Cerebellar cortex (tissue), 1 donor: ENCODE measurements at regions not wholly inside any gene's neighbourhood (a gene's known extent, or its start where the extent isn't known, plus 50 kb on each side); places are given as distances from the start of the nearest gene placed in this dataset.

Source experiments
- DNase-seq: peaks from one replicate; pipeline ENCODE4 v3.0.0-alpha.2; 2015; ENCODE audit warnings: low spot score

DNA sequence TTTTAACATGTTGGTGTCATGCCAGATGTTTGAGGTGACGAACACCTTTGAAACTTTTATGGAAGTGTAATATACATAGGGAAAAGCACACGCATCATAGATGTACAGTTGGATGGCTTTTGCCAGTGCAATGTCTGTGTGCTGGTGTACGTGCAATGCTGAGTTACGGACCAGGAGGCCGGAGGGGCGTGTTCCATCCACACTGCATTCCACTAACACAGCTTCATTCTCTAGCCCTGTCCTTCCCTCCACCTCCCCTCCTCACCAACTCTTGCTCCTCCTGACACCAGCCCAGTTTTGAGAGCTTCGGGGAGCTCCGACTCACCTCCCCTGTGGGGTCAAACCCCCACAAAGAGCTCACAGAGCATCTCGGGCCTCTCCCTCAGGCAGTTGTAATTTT lies 358.8 kb downstream of the C16orf95 start:
- no peak for DNase-seq

DNA sequence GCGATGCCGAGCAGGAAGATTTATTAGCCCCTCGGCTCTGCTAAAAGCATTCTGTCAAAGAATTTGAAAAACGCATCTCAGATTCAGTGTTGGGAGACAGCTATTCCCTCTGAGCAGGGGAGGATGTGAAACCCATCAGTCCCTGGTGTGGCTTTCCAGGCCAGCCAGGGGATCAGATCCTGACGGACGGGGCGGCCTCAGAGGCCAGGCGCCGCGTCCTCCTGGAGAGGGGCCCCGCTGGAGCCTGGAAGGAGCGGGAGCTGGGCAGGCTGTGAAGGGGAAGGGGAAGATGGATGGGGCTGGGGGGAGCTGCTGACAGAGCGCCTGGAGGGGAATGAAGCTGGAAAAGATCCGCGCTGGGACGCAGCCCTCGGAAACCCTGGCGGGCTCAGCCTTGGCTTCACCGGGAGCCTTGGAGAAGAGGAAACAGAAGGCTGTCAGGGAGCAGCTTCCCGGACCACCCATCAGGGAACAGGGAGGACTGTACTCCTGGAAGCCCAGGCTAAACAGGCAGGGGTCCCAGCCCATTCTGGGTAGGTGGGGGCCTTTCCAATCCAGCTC lies 358.0 kb downstream of the C16orf95 start:
- no peak for DNase-seq

GRCh38 chr16:86959729-86960128 lies 357.5 kb downstream of the C16orf95 start:
- no peak for DNase-seq

- no peak for DNase-seq
Observed at GRCh38 chr16:86960266-86960665, 356.9 kb downstream of the C16orf95 start.

DNA sequence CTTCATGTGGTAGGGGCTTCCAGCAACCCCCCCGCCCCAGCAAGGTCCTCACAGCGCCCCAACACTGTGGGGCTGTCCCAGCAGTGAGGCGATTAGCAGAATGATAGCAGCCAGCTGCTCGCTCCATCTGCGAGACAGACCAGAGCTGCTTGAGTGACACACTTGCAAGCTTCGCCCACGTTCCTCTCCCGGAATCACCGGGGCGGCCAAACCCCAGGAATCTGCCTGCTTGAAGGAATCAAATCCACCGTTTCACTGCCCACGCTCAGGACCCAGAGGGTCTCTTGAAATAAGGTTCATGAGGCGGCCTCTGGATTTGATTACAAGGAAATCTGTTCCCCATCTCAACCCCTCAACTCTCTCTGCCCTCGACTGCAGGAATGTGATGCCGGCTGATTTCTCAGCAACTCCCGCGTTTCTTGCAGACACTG lies 356.0 kb downstream of the C16orf95 start:
- DNase-seq: peak; percentile 6

- no peak for DNase-seq
Observed at GRCh38 chr16:86962259-86962658, 354.9 kb downstream of the C16orf95 start.

GRCh38 chr16:86962913-86963312 lies 354.3 kb downstream of the C16orf95 start:
- no peak for DNase-seq

DNA sequence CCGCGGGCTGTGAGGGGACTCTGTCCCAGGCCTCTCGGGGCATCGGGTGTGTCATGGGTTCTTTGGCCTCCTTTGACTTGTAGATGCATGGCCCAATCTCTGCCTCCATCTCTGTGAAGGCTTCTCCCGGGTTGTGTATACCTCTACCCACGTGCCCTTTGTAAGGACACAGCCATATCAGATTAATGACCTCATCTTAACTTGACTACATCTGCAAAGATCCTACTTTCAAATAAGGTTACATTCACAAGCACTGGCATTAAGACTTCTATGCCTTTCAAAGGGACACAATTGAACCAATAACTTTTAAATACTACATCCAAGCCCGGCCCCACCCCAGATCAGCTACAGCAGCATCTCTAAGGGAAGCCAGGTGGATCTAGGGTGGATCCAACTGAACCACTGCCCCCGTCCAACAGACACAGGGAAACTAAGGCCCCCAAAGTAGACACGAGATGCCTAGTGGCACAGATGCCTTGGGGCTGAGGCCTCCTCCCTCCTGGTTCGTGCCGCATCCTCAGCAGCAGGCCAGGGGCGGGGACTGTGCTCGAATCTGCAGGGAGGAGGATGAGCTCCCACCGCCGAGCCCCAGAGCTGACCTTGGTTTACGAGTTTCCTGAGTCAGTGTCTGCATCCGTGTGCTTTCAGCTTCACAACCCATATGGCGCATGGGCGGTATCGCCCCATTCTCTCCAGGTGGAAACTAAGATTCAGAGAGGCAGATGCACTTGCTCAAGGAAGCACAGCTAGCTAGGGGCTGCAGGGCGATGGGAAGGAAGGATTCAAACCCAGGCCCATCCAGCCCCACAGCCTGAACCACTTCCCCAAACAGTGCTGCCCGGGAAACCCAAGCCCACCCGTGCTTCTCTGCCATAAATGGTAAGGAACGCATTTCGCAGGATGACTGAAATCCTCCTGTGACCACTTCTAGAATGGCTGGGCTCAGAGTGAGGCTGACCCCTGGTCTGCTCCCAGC lies 353.3 kb downstream of the C16orf95 start:
- no peak for DNase-seq

- DNase-seq: no peak
Observed at GRCh38 chr16:86964796-86965241, 352.4 kb downstream of the C16orf95 start.

DNA sequence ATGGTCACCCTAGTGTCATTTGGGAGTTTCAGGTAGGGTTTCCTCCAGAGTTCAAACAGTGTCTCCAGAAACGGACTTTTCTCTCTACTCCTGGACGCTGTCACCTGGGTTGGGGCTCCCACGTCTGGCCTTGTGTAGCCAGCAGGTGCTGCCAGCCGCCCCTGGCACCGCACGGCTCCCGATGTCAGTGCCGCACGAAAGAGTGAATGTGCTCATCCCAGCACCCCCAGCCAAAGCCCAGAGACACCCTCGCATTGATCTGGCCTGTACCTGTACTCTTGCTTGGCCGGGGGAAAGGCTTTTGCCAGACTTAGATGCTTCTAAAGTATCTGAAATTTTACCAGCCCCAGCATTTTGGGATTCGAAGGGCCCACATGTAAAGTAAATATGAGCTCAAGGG lies 351.9 kb downstream of the C16orf95 start:
- DNase-seq: no peak

DNA sequence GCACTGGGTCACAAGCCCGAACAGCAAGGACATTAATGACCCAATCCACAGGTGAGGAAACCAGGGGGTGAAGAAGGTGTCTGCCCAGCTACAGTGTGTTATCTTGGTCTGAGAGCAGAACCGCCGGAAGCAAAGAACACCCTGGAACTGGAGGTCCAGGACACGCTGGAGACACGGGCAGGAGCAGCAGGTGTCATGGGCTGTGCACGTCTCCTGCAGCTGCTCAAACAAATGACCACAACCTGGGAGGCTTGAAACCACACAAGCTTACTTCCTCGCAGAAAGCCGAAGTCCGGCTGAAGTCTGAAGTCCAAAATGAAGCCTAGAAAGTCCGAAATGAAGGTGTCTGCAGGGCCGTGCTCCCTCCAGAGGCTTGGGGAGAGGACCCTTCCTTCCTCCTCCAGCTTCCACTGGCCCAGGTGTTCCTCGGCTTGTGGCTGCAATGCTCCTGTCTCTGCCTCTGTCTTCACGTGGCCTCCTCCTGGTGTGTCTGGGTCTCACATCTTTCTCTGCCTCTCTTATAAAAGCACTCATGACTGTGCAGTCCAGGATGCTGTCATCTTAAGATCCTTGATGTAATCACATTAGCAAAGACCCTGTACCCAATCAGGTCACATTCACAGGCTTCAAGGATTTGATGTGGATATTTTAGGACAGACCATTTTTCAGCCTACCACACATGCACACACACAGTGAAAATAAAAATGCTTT lies 351.2 kb downstream of the C16orf95 start:
- no peak for DNase-seq

GRCh38 chr16:86966777-86967176 lies 350.4 kb downstream of the C16orf95 start:
- DNase-seq: no peak

- DNase-seq: no peak
Observed at GRCh38 chr16:86968866-86969265, 348.3 kb downstream of the C16orf95 start.

GRCh38 chr16:86969716-86970115 lies 347.5 kb downstream of the C16orf95 start:
- no peak for DNase-seq

GRCh38 chr16:86970279-86970678 lies 346.9 kb downstream of the C16orf95 start:
- no peak for DNase-seq

DNA sequence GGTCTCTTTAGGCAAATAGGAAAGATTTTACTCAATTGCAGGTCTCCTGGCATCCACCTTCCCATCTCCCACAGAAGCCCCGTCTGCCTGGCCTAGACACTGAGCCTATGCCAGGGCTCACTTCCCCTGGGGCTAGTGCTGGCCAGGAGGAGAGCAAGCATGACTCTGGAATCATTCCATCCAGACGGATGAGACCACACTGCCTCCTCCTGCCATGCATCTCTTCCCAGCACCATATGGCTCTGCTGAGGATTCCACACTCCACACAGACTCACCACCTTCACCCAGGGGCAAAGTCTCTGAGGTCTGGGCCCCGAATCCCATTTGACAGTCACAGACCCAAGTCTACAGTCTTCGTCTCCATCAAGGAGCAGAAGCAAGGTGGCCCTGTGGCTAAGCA lies 346.5 kb downstream of the C16orf95 start:
- DNase-seq: no peak

- DNase-seq: no peak
Observed at GRCh38 chr16:86971251-86971650, 345.9 kb downstream of the C16orf95 start.

- no peak for DNase-seq
Observed at GRCh38 chr16:86974120-86974519, 343.1 kb downstream of the C16orf95 start.

DNA sequence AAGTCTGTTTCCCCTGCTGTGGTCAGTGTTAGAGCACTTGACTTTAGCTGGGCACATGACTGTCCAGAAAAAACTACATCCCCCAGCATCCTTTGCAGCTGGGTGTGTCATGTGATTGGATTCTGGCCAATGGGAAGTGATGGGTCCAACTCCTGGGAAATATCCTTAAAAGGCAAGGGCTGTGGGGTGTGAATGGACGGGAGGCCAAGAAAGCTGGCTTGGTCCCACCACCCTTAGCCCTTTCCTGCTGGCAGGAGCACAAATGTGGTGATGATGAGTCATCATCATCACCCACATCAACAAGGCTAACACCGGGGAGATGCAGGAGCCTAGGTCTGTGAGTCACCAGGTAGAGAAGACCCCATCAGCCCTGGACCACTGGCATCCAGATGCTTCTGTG lies 341.7 kb downstream of the C16orf95 start:
- DNase-seq: peak; percentile 17

- no peak for DNase-seq
Observed at GRCh38 chr16:86977076-86977676, 340.0 kb downstream of the C16orf95 start.

DNA sequence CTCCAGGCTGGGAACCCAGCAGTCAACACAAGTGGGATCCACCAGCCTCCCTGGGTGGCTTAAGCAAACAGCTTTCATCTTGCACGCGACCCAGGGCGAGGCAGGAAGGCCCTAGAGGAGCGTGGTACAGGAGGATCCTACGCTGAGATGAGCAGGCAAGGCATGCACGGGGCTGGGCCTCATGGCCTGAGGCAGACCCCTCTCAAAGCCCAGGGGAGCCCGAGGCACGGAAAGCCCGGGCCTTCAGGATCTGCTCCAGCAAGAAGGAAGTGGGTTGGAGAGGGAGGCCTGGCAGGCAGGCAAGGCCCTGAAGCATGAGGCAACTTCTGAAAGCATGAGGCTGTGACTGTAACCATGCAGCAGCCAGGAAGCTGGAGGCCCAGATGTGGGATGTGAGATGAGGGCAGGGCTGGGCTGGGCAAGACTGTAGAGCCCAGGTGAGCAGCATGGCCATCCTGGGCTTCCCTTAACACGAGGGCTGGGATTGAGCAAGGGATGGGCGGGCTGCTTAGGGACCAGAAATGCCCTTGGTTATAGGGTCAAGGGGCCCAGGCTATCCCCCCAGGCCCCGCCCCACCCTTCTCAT lies 338.7 kb downstream of the C16orf95 start:
- no peak for DNase-seq

DNA sequence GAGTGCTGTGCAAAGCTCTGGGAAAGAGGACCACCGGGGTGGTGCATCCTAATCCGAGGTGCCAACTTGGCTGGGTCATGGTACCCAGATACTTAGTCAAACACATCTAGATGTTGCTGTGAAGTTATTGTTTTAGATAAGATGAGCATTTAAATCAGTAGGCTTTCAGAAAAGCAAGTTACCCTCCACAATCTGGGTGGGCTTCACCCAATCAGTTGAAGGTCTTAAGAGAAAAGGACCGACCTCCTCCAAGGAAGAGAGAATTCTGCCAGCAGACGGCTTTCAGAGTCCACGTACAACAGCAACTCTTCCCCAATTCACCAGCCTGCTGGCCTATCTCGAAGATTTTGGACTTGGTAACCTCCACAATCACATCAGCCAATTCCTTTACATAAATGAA lies 338.1 kb downstream of the C16orf95 start:
- DNase-seq: no peak
